Fibroblast of skin of back (primary cell): ENCODE measurements at regions not wholly inside any gene's neighbourhood (a gene's known extent, or its start where the extent isn't known, plus 50 kb on each side); places are given as distances from the start of the nearest gene placed in this dataset.
"Not testable (repeated sequence)": the region's sequence is repeated elsewhere in the genome, so short reads cannot be mapped to it uniquely, and the experiment has no call there.

Source experiments
- DNase-seq: peaks from one replicate; pipeline ENCODE4 v3.0.0-alpha.2; 2013

GRCh38 chr6:141562851-141563763 lies 569.6 kb upstream of the GJE1 start:
- DNase-seq: peak; percentile 89

DNA sequence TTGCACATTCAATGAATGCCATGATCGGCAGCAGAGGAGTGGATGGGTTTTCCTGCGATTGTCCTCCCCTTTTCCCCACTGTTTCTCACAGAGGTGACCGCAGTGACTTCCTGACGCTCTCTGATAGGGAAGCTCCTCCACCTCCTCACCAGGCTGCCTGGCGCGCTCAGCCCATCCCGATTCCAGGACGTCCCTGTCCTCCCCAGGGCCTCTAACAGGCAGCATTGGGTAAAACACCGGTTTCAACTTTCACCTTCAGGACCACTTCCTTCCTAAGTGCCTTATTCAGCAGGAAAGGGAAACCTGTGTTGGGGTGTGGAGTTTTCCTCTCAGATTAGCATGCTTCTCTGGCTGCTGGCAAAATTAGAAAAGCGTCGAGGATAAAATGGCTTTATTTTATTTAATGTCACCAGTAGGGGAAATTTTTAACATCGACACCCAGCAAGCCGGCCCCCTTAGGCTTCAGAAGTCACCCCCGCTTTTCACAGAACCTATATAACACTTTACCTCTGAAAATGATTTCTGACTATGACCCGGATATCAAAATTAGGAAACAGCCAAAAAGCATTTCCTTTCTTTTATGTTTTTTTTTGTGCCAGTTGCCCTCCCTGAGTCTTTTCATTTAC lies 570.4 kb upstream of the GJE1 start:
- DNase-seq: peak; percentile 31

GRCh38 chr6:141561154-141561553 lies 571.6 kb upstream of the GJE1 start:
- no peak for DNase-seq

DNA sequence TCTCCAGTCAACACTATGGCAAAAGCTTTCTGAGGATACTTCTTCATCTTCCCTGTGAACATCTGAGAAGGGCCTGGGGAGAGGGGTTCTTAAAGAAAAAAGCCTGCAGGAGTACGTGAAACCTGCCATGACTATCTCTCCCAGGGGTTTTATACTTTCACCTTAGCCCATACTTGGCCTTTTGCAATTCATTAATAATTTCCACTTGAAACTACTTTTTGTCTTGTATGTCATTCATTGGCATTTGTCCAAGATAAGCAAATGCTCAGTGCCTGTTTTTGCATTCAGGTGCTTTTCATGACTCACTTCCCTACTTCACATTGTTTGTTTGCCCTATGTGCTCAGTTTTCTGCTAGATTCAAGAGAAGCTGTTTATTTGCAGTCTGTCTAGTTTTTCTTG lies 580.3 kb upstream of the GJE1 start:
- peak; percentile 26 for DNase-seq

- DNase-seq: no peak
Measured at GRCh38 chr6:141552031-141552430, 580.7 kb upstream of the GJE1 start.

GRCh38 chr6:141551318-141551717 lies 581.4 kb upstream of the GJE1 start:
- DNase-seq: no peak

GRCh38 chr6:141550471-141550870 lies 582.3 kb upstream of the GJE1 start:
- no peak for DNase-seq

DNA sequence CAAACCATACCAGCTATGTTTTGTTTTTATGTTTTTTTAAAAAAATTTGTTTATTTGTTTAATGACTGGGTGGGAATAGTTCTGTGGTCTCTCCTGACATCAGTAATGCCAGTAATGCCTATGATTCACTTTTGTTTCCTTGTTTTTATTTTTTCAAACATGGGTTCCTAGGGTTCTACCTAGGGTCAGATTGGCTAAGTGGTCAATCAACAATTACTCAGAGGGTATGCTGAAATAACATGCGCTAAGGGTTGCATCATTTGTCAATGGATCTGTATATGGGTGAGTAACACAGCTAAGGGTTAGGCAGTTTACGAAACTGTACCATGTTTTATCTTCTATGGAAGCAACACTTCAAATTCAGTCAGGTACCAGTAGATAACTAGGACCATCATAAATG lies 583.8 kb upstream of the GJE1 start:
- peak; percentile 30 for DNase-seq

- no peak for DNase-seq
Measured at GRCh38 chr6:141541581-141542324, 591.0 kb upstream of the GJE1 start.

- DNase-seq: no peak
Measured at GRCh38 chr6:141540207-141540606, 592.5 kb upstream of the GJE1 start.

- no peak for DNase-seq
Measured at GRCh38 chr6:141539617-141540016, 593.1 kb upstream of the GJE1 start.

DNA sequence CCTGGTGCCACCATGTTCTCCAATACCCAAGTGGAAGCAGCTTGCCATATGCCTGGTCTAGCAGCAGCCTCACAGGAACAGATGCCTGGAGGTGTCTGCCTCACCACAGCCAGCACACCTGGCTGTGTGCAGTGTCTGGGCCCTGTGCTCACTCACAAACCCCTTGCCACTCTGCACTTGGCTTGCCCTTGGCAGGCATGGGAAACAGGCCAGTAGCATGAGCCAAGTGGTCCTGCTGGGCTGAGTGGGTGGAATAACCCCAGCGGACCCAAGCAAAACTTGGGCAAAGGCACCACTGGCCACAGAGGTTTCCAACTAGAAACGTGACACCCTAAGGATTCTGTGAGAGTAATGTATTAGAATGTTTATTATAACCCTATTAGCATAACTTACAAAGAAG lies 600.5 kb upstream of the GJE1 start:
- DNase-seq: no peak

- no peak for DNase-seq
Measured at GRCh38 chr6:141531040-141531439, 601.7 kb upstream of the GJE1 start.

GRCh38 chr6:141528596-141528995 lies 604.1 kb upstream of the GJE1 start:
- no peak for DNase-seq

- no peak for DNase-seq
Measured at GRCh38 chr6:141526985-141527384, 605.7 kb upstream of the GJE1 start.

DNA sequence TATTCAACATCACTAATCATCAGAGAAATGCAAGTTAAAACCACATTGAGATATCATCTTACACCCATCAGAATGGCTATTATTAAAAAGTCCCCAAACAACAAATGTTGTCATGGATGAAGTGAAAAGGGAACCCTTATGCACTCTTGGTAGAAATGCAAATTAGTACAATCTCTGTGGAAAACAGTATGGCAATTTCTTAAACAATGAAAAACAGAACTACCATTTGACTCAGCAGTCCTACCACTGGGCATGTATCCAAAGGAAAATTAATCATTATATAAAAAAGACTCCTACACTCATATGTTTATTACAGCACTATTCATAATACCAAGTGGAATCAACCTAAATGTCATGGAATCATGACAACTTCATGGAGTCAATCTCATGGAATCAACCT lies 611.3 kb upstream of the GJE1 start:
- DNase-seq: no peak

DNA sequence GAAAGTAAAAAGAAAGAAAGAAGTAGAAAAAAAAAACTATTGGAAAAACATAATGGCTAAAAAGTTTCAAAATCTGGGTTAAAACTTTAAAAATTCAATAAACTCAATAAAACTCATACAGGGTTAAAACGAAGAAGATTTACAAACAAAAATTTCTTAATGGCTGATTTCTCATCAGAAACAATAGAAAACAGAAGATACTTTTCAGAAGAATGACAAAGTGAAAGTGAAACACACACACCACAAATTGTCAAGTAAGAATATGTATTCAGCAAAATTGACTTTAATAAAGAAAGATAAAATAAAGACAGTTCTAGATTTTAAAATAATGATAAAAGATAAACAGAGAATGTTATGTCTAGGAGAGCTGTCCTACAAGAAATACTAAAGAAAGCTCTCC lies 618.9 kb upstream of the GJE1 start:
- DNase-seq: no peak

DNA sequence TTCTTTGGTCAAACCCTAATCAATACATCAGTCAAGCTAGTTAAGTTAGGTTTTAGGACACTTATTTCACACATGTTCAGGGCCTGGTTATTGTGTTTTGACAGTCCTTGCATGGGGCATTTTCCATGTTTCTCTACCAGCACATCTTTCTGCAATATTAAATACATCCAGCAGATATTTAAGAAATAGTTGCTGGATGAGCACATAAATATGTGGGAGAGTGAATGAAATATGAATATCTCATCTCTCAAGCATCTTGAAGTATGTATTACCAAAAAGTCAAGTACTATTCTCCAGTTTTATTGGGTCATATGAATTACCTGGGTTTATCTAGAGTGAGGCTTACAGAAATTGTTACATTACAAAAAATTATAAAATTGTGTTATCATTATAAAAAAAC lies 621.9 kb upstream of the GJE1 start:
- DNase-seq: peak; percentile 62

GRCh38 chr6:141506062-141506461 lies 626.7 kb upstream of the GJE1 start:
- DNase-seq: not testable (repeated sequence)

DNA sequence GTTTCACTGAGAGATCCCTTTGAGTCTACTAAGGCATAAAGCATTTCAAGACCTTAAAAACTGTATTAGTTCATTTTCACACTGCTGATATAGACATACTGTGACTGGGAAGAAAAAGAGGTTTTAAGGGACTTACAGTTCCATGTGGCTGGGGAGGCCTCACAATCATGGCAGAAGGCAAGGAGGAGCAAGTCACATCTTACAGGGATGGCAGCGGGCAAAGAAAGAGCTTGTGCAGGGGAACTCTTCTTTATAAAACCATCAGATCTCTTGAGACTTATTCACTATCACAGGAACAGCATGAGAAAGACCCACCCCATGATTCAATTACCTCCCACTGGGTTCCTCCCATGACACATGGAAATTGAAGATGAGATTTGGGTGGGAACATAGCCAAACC lies 628.4 kb upstream of the GJE1 start:
- DNase-seq: not testable (repeated sequence)

DNA sequence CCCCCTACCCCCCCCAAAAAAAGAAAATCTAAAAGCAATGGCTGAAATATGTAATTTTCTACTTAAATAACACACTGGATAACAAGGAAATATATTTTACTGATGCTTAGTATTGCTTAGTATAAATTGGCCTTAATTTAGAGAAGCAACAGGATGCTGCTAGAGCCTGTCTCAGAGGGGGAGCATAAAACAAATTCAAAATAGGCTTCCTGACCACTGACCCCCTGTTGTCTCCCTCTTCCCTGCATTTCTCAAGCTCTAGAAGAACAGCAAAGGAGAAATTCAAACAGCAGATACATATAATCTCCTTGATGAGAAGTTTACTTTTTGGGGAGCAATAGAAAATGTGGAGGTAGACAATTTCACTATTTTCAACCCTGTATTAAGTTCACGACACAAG lies 631.1 kb upstream of the GJE1 start:
- DNase-seq: no peak

DNA sequence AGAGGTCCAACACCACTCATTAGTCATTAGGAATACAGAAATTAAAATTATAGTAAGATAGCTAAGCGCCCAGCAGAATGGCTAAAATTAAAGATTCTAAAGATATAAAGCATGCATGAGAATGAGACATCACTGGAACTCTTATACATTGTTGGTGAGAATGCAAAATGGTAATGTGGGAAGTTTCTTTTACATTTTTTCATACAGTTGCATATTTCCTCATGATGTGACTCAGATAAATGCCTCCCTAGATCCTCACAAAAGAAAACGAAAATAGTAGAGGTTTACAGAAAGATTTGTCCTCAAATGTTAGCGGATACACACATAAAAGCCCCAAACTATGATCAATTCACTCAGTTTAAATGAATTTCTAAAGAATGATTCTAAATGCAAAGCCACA lies 633.7 kb upstream of the GJE1 start:
- DNase-seq: peak; percentile 87

DNA sequence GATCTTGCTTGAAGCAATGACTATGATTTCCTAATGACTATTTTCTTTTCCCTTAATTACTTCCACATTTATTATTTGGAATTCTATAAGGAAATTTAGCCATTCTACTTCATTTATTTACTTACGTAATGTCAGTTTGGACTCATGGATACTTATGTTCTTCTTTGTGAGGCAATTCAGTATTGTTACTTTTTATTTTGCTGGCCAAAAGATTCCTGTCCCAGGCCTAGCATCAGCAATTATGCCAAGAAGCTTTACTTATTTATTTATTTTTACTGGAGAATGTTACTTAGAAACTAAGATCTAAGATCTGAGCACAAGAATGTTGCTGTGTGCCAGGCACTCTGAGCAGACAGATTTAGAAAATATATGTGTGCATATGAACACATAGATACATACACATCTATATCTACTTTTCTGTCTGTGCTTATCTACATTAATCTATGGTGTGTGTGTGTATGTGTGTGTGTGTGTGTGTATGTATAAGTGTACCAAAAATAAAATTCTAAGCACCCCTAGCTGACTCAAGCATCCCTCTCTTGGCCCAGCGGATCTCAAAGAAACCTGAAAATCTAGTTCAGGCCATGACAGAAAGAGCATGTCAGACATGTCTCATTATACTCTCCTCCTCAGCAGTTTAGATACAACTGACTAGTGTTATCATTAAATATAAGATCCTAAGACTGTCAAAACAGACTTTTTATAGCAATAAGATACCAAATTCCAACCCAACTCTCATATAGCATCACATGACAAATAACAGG lies 640.0 kb upstream of the GJE1 start:
- DNase-seq: no peak
